ENCODE measurements at regions not wholly inside any gene's neighbourhood (a gene's known extent, or its start where the extent isn't known, plus 50 kb on each side); places are given as distances from the start of the nearest gene placed in this dataset.

- H3K4me2 ChIP-seq = no peak overlapping the region
- H2AFZ ChIP-seq (ENCODE audit: low read depth) = no peak overlapping the region
- no peaks in the 10 kb centered on the region for H3K27me3 ChIP-seq (ENCODE audit: insufficient read depth, low read depth)
- TF ChIP-seq, protein P1, sequence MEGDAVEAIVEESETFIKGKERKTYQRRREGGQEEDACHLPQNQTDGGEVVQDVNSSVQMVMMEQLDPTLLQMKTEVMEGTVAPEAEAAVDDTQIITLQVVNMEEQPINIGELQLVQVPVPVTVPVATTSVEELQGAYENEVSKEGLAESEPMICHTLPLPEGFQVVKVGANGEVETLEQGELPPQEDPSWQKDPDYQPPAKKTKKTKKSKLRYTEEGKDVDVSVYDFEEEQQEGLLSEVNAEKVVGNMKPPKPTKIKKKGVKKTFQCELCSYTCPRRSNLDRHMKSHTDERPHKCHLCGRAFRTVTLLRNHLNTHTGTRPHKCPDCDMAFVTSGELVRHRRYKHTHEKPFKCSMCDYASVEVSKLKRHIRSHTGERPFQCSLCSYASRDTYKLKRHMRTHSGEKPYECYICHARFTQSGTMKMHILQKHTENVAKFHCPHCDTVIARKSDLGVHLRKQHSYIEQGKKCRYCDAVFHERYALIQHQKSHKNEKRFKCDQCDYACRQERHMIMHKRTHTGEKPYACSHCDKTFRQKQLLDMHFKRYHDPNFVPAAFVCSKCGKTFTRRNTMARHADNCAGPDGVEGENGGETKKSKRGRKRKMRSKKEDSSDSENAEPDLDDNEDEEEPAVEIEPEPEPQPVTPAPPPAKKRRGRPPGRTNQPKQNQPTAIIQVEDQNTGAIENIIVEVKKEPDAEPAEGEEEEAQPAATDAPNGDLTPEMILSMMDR (conservative IDR thresholded peaks at IDR 0.05; ENCODE audit: low read depth, low read length) = no peak
- H3K4me1 ChIP-seq (ENCODE audit: low read depth, poor library complexity, severe bottlenecking) = no peaks in the 10 kb centered on the region
- H3K4me3 ChIP-seq (IDR thresholded peaks at IDR 0.05; ENCODE audit: insufficient read depth, low read depth, low read length) = no peak overlapping the region
- H4K20me1 ChIP-seq (ENCODE audit: insufficient read depth) = no peaks in the 10 kb centered on the region
- no peaks in the 10 kb centered on the region for H3K79me2 ChIP-seq (ENCODE audit: insufficient read depth, low read depth)
- H3K36me3 ChIP-seq (ENCODE audit: insufficient read depth) = no peaks in the 10 kb centered on the region
- no peak overlapping the region for H3K27ac ChIP-seq
- no peak overlapping the region for H3K9ac ChIP-seq
These were observed 336.9 kb upstream of the RAB6C start for GRCh38 chr2:129642526-129643043.

GRCh38 chr2:129645335-129645734 is 334.1 kb upstream of the RAB6C start:
- no peak overlapping the region for H3K9ac ChIP-seq
- H3K27me3 ChIP-seq (ENCODE audit: insufficient read depth, low read depth) = no peaks in the 10 kb centered on the region
- no peak overlapping the region for H3K4me3 ChIP-seq (IDR thresholded peaks at IDR 0.05; ENCODE audit: insufficient read depth, low read depth, low read length)
- H3K27ac ChIP-seq = no peak overlapping the region
- no peak overlapping the region for H2AFZ ChIP-seq (ENCODE audit: low read depth)
- H3K4me2 ChIP-seq = no peak overlapping the region
- H3K4me1 ChIP-seq (ENCODE audit: low read depth, poor library complexity, severe bottlenecking) = no peaks in the 10 kb centered on the region
- no peaks in the 10 kb centered on the region for H3K79me2 ChIP-seq (ENCODE audit: insufficient read depth, low read depth)
- no peaks in the 10 kb centered on the region for H3K36me3 ChIP-seq (ENCODE audit: insufficient read depth)
- H4K20me1 ChIP-seq (ENCODE audit: insufficient read depth) = no peaks in the 10 kb centered on the region
- TF ChIP-seq, protein P1 (conservative IDR thresholded peaks at IDR 0.05; ENCODE audit: low read depth, low read length) = no peak

DNA sequence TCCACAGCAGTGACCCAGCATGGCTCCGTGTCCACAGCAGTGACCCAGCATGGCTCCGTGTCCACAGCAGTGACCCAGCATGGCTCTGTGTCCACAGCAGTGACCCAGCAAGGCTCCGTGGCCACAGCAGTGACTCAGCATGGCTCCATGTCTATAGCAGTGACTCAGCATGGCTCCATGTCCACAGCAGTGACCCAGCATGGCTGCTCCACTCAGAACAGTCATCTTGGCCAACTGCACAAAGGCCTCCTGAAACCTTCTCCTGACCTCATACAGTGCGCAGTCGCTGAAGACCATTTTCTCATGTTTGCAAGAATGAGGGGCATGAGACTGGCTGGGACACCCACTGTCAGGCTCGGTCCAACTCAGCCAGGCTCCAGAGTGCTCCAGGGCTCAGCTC is 333.4 kb upstream of the RAB6C start:
- no peak overlapping the region for H2AFZ ChIP-seq (ENCODE audit: low read depth)
- no peak overlapping the region for H3K27ac ChIP-seq
- no peaks in the 10 kb centered on the region for H3K79me2 ChIP-seq (ENCODE audit: insufficient read depth, low read depth)
- H3K4me3 ChIP-seq (IDR thresholded peaks at IDR 0.05; ENCODE audit: insufficient read depth, low read depth, low read length) = no peak overlapping the region
- no peaks in the 10 kb centered on the region for H3K4me1 ChIP-seq (ENCODE audit: low read depth, poor library complexity, severe bottlenecking)
- no peak overlapping the region for H3K4me2 ChIP-seq
- TF ChIP-seq, protein P1 (conservative IDR thresholded peaks at IDR 0.05; ENCODE audit: low read depth, low read length) = no peak
- no peak overlapping the region for H3K9ac ChIP-seq
- no peaks in the 10 kb centered on the region for H3K27me3 ChIP-seq (ENCODE audit: insufficient read depth, low read depth)
- no peaks in the 10 kb centered on the region for H4K20me1 ChIP-seq (ENCODE audit: insufficient read depth)
- no peaks in the 10 kb centered on the region for H3K36me3 ChIP-seq (ENCODE audit: insufficient read depth)

- Histone ChIP-seq H3K4me2 (no peak overlapping the region), H3K4me3 (IDR thresholded peaks at IDR 0.05; ENCODE audit: insufficient read depth, low read depth, low read length) (no peak overlapping the region), H3K79me2 (ENCODE audit: insufficient read depth, low read depth) (no peaks in the 10 kb centered on the region), H4K20me1 (ENCODE audit: insufficient read depth) (no peaks in the 10 kb centered on the region), H2AFZ (ENCODE audit: low read depth) (no peak overlapping the region), H3K27me3 (ENCODE audit: insufficient read depth, low read depth) (no peaks in the 10 kb centered on the region), H3K27ac (no peak overlapping the region), H3K4me1 (ENCODE audit: low read depth, poor library complexity, severe bottlenecking) (no peaks in the 10 kb centered on the region), H3K9ac (no peak overlapping the region), H3K36me3 (ENCODE audit: insufficient read depth) (no peaks in the 10 kb centered on the region)
- TF ChIP-seq, protein P1 (conservative IDR thresholded peaks at IDR 0.05; ENCODE audit: low read depth, low read length) = no peak
These were observed 326.2 kb upstream of the RAB6C start for GRCh38 chr2:129653246-129653645.

All from KMS-11 (cell line).